Thoracic aorta (tissue), 2 donors: ENCODE measurements at regions not wholly inside any gene's neighbourhood (a gene's known extent, or its start where the extent isn't known, plus 50 kb on each side); places are given as distances from the start of the nearest gene placed in this dataset.

Experiments
- ATAC-seq: fragments of 150-250 bp; one replicate; pipeline ENCODE4 v1.8.0; 2017; ENCODE audit warnings: low read depth; ENCODE audit not compliant: insufficient number of reproducible peaks, low FRiP score
- DNase-seq: peaks from one replicate; pipeline ENCODE4 v3.0.0-alpha.2; 2020; ENCODE audit warnings: low spot score
- H3K27ac ChIP-seq, 2 donors: fragments of 200-600 bp; sonication (generic); 1 replicate in 1 of 2; 2 replicates in 1 of 2; pipeline ENCODE4 v1.5.1; 2016; ENCODE audit warnings: mild to moderate bottlenecking in 2 of 2, moderate library complexity in 2 of 2
- H3K27me3 ChIP-seq: fragments of 200-600 bp; sonication (generic); replicated peaks from 2 replicates; pipeline ENCODE4 v1.6.0; 2016; ENCODE audit warnings: mild to moderate bottlenecking; ENCODE audit not compliant: insufficient read depth
- H3K36me3 ChIP-seq: fragments of 200-600 bp; sonication (generic); one replicate; pipeline ENCODE4 v1.5.1; 2016
- H3K4me1 ChIP-seq, 2 donors: fragments of 200-600 bp; sonication (generic); 1 replicate in 1 of 2; 2 replicates in 1 of 2; pipeline versions ENCODE4 v1.5.1 to v1.6.0; 2016; ENCODE audit warnings: low read depth in 2 of 2, mild to moderate bottlenecking in 1 of 2; ENCODE audit not compliant: control insufficient read depth in 1 of 2
- H3K4me3 ChIP-seq: fragments of 200-600 bp; sonication (generic); 2 replicates; pipeline ENCODE4 v1.5.1; 2016; ENCODE audit warnings: mild to moderate bottlenecking
- H3K9me3 ChIP-seq: fragments of 200-600 bp; sonication (generic); 2 replicates; pipeline ENCODE4 v1.5.1; 2016
- CTCF ChIP-seq: fragments of 200-600 bp; sonication (generic); IDR thresholded peaks from one replicate; pipeline ENCODE4 v1.5.1; 2019; ENCODE audit warnings: antibody characterized with exemption

GRCh38 chr14:22304326-22304725, 284.7 kb downstream of the DAD1 start:
- H3K9me3 ChIP-seq: no peaks in the 10 kb centered on the region
- peak overlapping the region in 1 of 2 donors; percentile 60 for H3K27ac ChIP-seq
- H3K4me1 ChIP-seq: peaks cover 4 to 8% of the 10 kb centered on the region in 2 donors
- DNase-seq (no peak), ATAC-seq (no peak)
- H3K4me3 ChIP-seq: peak overlapping the region; percentile 48
- no peak for TF ChIP-seq CTCF
- no peaks in the 10 kb centered on the region for H3K27me3 ChIP-seq
- H3K36me3 ChIP-seq: no peaks in the 10 kb centered on the region

- no peaks in the 10 kb centered on the region for H3K27me3 ChIP-seq
- peak; percentile 15 for ATAC-seq
- H3K9me3 ChIP-seq: no peaks in the 10 kb centered on the region
- peak overlapping the region; percentile 48 for H3K4me3 ChIP-seq
- peaks cover 4 to 8% of the 10 kb centered on the region in 2 donors for H3K4me1 ChIP-seq
- TF ChIP-seq CTCF: peak; percentile 50
- no peak for DNase-seq
- H3K27ac ChIP-seq: peak overlapping the region in 1 of 2 donors; percentile 60
- no peaks in the 10 kb centered on the region for H3K36me3 ChIP-seq
Observed at GRCh38 chr14:22303589-22304195, 285.3 kb downstream of the DAD1 start.

- DNase-seq (no peak), ATAC-seq (no peak)
- Histone ChIP-seq H3K9me3 (no peaks in the 10 kb centered on the region), H3K27me3 (no peaks in the 10 kb centered on the region), H3K36me3 (no peaks in the 10 kb centered on the region), H3K4me1 (peaks cover 4 to 8% of the 10 kb centered on the region in 2 donors), H3K4me3 (no peak overlapping the region), H3K27ac (no peak overlapping the region)
- TF ChIP-seq CTCF: no peak
Observed at GRCh38 chr14:22300646-22301045, 288.4 kb downstream of the DAD1 start.

- Histone ChIP-seq H3K9me3 (no peaks in the 10 kb centered on the region), H3K27me3 (no peaks in the 10 kb centered on the region), H3K4me1 (no peaks in the 10 kb centered on the region), H3K36me3 (no peaks in the 10 kb centered on the region), H3K27ac (no peak overlapping the region), H3K4me3 (no peak overlapping the region)
- DNase-seq (no peak), ATAC-seq (no peak)
- TF ChIP-seq CTCF: no peak
Observed at GRCh38 chr14:22297376-22297775, 291.6 kb downstream of the DAD1 start.

GRCh38 chr14:22296722-22297121, 292.3 kb downstream of the DAD1 start:
- no peaks in the 10 kb centered on the region for H3K9me3 ChIP-seq
- no peaks in the 10 kb centered on the region for H3K27me3 ChIP-seq
- H3K4me1 ChIP-seq: no peaks in the 10 kb centered on the region
- H3K4me3 ChIP-seq: no peak overlapping the region
- H3K36me3 ChIP-seq: no peaks in the 10 kb centered on the region
- ATAC-seq: no peak
- TF ChIP-seq CTCF: no peak
- no peak overlapping the region for H3K27ac ChIP-seq
- DNase-seq: no peak
